K562 (cell line): ENCODE measurements at regions not wholly inside any gene's neighbourhood (a gene's known extent, or its start where the extent isn't known, plus 50 kb on each side); places are given as distances from the start of the nearest gene placed in this dataset.

ENCODE experiments used
- ATAC-seq: fragments of 200-7000 bp; cut with Tn5 transposase; 3 replicates; pipeline ENCODE4 v1.9.1; 2020; ENCODE audit warnings: moderate library complexity
- BruUV-seq: library from RNA; stranded (reverse); fragments of 400-500 nt; replicated peaks from 2 replicates; lab custom pipeline; 2021; lab: Mats Ljungman, UMichigan
- CTCF ChIA-PET: fragments of 300-600 bp; formaldehyde crosslinking; extraction: SDS; loops from one replicate; lab custom pipeline; 2021; ENCODE audit warnings: low intra/inter-chr PET ratio; lab: Yijun Ruan, JAX
- POLR2A ChIA-PET: fragments of 300-600, 350-650 bp; sonication (Branson Sonifier 250); formaldehyde crosslinking; extraction: SDS; loops from one replicate; lab custom pipeline; 2021; ENCODE audit warnings: antibody characterized with exemption, inconsistent platforms; lab: Yijun Ruan, JAX
- DNase-seq, 4 experiments: peaks; one replicate each; pipeline versions ENCODE4 v3.0.0 to v3.0.0-alpha.2; 2011 to 2018; ENCODE audit warnings: low spot score in 3 of 4, mixed read lengths in 3 of 4; ENCODE audit errors: extremely low read depth in 1 of 4
- FAIRE-seq: peaks from 2 replicates; lab custom pipeline; 2011; peaks lifted over from hg19 to GRCh38; lab: Jason Lieb, UNC
- H2AFZ ChIP-seq: 2 replicates; pipeline ENCODE4 v1.6.0; 2011; ENCODE audit warnings: low read depth, low read length, control low read depth, inconsistent platforms
- H3K27ac ChIP-seq: fragments of 200-600 bp; 3 replicates; pipeline ENCODE4 v1.8.0; 2011; ENCODE audit warnings: low read depth, mild to moderate bottlenecking, control low read depth, inconsistent platforms, low read length, moderate library complexity, mixed read lengths; ENCODE audit errors: extremely low read depth
- H3K27me3 ChIP-seq, 2 experiments: fragments of 300-600 bp in 1 of 2; 2 replicates in 1 of 2; 3 replicates in 1 of 2; pipeline versions ENCODE4 v1.6.0 to v1.8.0; 2011; ENCODE audit warnings: inconsistent platforms in 2 of 2, low read length in 2 of 2, mild to moderate bottlenecking in 1 of 2, mixed read lengths in 1 of 2, moderate library complexity in 1 of 2; ENCODE audit not compliant: control insufficient read depth in 2 of 2, insufficient read depth in 2 of 2
- H3K36me3 ChIP-seq: fragments of 300-600 bp; 3 replicates; pipeline ENCODE4 v1.8.0; 2011; ENCODE audit warnings: mild to moderate bottlenecking, low read length, inconsistent platforms; ENCODE audit not compliant: control insufficient read depth, insufficient read depth
- H3K4me1 ChIP-seq, 2 experiments: fragments of 200-600 bp in 1 of 2; replicated peaks in 1 of 2; 2 replicates in 1 of 2; 3 replicates in 1 of 2; pipeline versions ENCODE4 v1.5.1 to v1.8.0; 2011; ENCODE audit warnings: inconsistent platforms in 2 of 2, low read length in 2 of 2, mild to moderate bottlenecking in 1 of 2, mixed read lengths in 1 of 2, moderate library complexity in 1 of 2; ENCODE audit not compliant: control insufficient read depth in 2 of 2, insufficient read depth in 2 of 2
- H3K4me2 ChIP-seq: 2 replicates; pipeline ENCODE4 v1.6.1; 2011; ENCODE audit warnings: low read length, control low read depth, inconsistent platforms, mixed read lengths; ENCODE audit not compliant: insufficient read depth
- H3K4me3 ChIP-seq: fragments of 200-600 bp; sonication (generic), shearing (Covaris generic); 2 replicates; pipeline ENCODE4 v1.5.1; 2016; ENCODE audit warnings: control low read depth, inconsistent platforms
- H3K79me2 ChIP-seq: fragments of 200-600 bp; 3 replicates; pipeline ENCODE4 v1.8.0; 2011; ENCODE audit warnings: low read length, inconsistent platforms; ENCODE audit not compliant: control insufficient read depth, insufficient read depth
- H3K9ac ChIP-seq, 2 experiments: 2 replicates each; pipeline versions ENCODE4 v1.6.0 to v1.6.1; 2011; ENCODE audit warnings: low read depth in 2 of 2, low read length in 2 of 2, control low read depth in 1 of 2, inconsistent platforms in 1 of 2, mild to moderate bottlenecking in 1 of 2, mixed read lengths in 1 of 2; ENCODE audit not compliant: insufficient read depth in 1 of 2
- H3K9me1 ChIP-seq: one replicate; pipeline ENCODE4 v1.6.0; 2011; ENCODE audit warnings: inconsistent platforms, mild to moderate bottlenecking, low read length, moderate library complexity; ENCODE audit not compliant: control insufficient read depth, insufficient read depth
- H3K9me3 ChIP-seq: replicated peaks from 2 replicates; pipeline ENCODE4 v1.5.1; 2011; ENCODE audit warnings: low read depth, low read length, inconsistent platforms; ENCODE audit not compliant: control insufficient read depth, insufficient read depth
- H4K20me1 ChIP-seq: replicated peaks from 2 replicates; pipeline ENCODE4 v1.6.1; 2011; ENCODE audit warnings: low read length, inconsistent platforms, mixed read lengths; ENCODE audit not compliant: control insufficient read depth, insufficient read depth
- CEBPB ChIP-seq: fragments of 450-650 bp; IDR thresholded peaks from 2 replicates; pipeline ENCODE4 v1.6.1; 2016; ENCODE audit warnings: missing genetic modification characterization, missing compliant biosample characterization
- CREM ChIP-seq: IDR thresholded peaks from 2 replicates; pipeline ENCODE4 v1.6.1; 2014; ENCODE audit warnings: antibody characterized with exemption, low read depth
- MTF1 ChIP-seq: fragments of 250-450 bp; sonication (Bioruptor Pico); IDR thresholded peaks from 2 replicates; pipeline ENCODE4 v1.9.0; 2021; ENCODE audit warnings: moderate library complexity, mild to moderate bottlenecking, inconsistent platforms, borderline replicate concordance
- NFIC ChIP-seq: fragments of 450-650 bp; IDR thresholded peaks from 2 replicates; pipeline ENCODE4 v1.6.1; 2017; ENCODE audit warnings: mild to moderate bottlenecking, inconsistent platforms
- NFIX ChIP-seq: fragments of 250-450 bp; sonication (Bioruptor Pico); IDR thresholded peaks from 2 replicates; pipeline ENCODE4 v1.4.0; 2020; ENCODE audit warnings: low read depth, mild to moderate bottlenecking, moderate library complexity
- POLR2H ChIP-seq: IDR thresholded peaks from 2 replicates; pipeline ENCODE4 v1.6.1; 2016; ENCODE audit warnings: missing genetic modification characterization, low read depth, mild to moderate bottlenecking, control low read depth, missing compliant biosample characterization, moderate library complexity
- PTTG1 ChIP-seq: fragments of 450-650 bp; IDR thresholded peaks from 2 replicates; pipeline ENCODE4 v1.6.1; 2016; ENCODE audit warnings: low read depth, mild to moderate bottlenecking, missing genetic modification characterization, missing compliant biosample characterization
- SREBF1 ChIP-seq: fragments of 150-350 bp; IDR thresholded peaks from 2 replicates; pipeline ENCODE4 v1.6.1; 2014; ENCODE audit warnings: antibody characterized with exemption, low read depth, low read length, borderline replicate concordance
- ZNF239 ChIP-seq: fragments of 250-450 bp; sonication (Bioruptor Pico); IDR thresholded peaks from 2 replicates; pipeline ENCODE4 v1.4.0; 2020; ENCODE audit warnings: mild to moderate bottlenecking
- ZNF57 ChIP-seq: fragments of 450-650 bp; formaldehyde crosslinking; IDR thresholded peaks from 2 replicates; pipeline ENCODE4 v1.4.0; 2020; ENCODE audit warnings: mild to moderate bottlenecking, moderate library complexity
- WGBS: fragments of 100-300 bp; shearing (Covaris generic); methylation state at CpG from one replicate; pipeline ENCODE4 v1.1.6; 2016; ENCODE audit warnings: low coverage, mixed read lengths; ENCODE audit not compliant: insufficient coverage; ENCODE audit errors: missing lambda C conversion rate; 5-methylcytosine and 5-hydroxymethylcytosine counted together
- in situ Hi-C: fragments of 300-500 bp; cut with MboI; formaldehyde crosslinking; loops from 4 replicates; pipeline ENCODE4 v1.15.0; 2018; ENCODE audit warnings: inconsistent platforms, mixed read lengths
- intact Hi-C: fragments of 100-400 bp; cut with micrococcal nuclease; formaldehyde crosslinking; loops from 2 replicates; pipeline ENCODE4 v1.14.2; 2022
- TF ChIP-seq, protein P1 (sequence below): fragments of 450-650 bp; formaldehyde crosslinking; IDR thresholded peaks from 2 replicates; pipeline ENCODE4 v1.4.0; 2020; ENCODE audit warnings: mild to moderate bottlenecking, moderate library complexity
- TF ChIP-seq, protein P2 (sequence below): sonication (generic); formaldehyde crosslinking; IDR thresholded peaks from 2 replicates; pipeline ENCODE4 v1.8.1; 2023; ENCODE audit warnings: mild to moderate bottlenecking, missing genetic modification reagents
- TF ChIP-seq, protein P3 (sequence below): sonication (generic); formaldehyde crosslinking; IDR thresholded peaks from 2 replicates; pipeline ENCODE4 v1.8.1; 2022; ENCODE audit warnings: missing genetic modification reagents
- TF ChIP-seq, protein P4 (sequence below): sonication (generic); formaldehyde crosslinking; IDR thresholded peaks from 2 replicates; pipeline ENCODE4 v1.8.1; 2023; ENCODE audit warnings: mild to moderate bottlenecking, missing genetic modification reagents

DNA sequence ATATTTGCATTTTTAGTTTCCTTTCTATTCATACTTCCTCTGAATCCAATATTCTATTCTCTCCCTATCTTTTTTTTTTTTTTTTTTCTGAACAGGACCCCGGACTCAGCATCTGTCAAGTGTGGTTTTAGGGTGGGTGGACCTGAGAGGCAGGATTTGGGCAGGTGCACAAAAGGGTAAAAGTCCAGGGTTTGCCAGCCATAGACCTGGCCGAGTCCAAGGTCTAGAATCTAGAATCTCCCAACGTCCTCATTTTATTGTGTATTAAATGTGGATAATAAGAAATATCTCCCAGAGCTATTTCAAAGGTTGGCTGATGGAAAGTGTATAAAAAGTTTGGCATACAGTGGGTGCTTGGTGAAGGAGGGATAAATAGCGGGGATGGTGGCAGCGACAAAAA is 273.3 kb upstream of the MAF start (continued):
- TF ChIP-seq, protein P1, sequence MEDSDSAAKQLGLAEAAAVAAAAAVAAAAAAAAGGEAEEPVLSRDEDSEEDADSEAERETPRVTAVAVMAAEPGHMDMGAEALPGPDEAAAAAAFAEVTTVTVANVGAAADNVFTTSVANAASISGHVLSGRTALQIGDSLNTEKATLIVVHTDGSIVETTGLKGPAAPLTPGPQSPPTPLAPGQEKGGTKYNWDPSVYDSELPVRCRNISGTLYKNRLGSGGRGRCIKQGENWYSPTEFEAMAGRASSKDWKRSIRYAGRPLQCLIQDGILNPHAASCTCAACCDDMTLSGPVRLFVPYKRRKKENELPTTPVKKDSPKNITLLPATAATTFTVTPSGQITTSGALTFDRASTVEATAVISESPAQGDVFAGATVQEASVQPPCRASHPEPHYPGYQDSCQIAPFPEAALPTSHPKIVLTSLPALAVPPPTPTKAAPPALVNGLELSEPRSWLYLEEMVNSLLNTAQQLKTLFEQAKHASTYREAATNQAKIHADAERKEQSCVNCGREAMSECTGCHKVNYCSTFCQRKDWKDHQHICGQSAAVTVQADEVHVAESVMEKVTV (CRISPR knock-in tag), result no peak

DNA sequence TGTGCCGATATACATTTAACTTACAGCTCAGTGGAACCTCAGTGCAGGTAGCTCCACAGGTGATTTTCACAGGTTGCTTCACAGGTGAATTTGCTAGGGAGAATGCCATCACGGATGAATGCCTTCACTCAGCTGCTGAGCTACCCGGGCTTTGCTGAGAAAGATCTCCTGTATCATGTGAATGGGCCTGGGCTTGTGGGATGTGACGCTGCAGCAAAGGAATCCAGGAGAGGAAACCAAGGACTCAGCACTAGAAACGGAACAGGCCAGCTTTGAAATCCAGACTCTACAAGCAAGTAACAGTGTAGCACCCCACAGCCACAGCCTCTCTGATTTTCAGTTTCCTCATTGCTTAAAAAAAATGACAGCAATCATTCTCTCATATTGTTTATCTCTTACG is 271.4 kb upstream of the MAF start:
- WGBS, result 84% methylated on average over 6 of the region's 6 CpGs
- Histone ChIP-seq H3K36me3 (peaks cover 6% of the 10 kb centered on the region; the same call in 2 of the 3 replicates), H3K4me3 (no peak overlapping the region), H3K9ac (no peak overlapping the region), H3K9me1 (no peaks in the 10 kb centered on the region), H3K27ac (no peak overlapping the region), H4K20me1 (no peaks in the 10 kb centered on the region), H2AFZ (no peak overlapping the region), H3K79me2 (no peaks in the 10 kb centered on the region), H3K4me1 (peaks cover 27 to 60% of the 10 kb centered on the region in 2 experiments), H3K4me2 (no peak overlapping the region), H3K9me3 (peaks cover 21% of the 10 kb centered on the region), H3K27me3 (no peaks in the 10 kb centered on the region)
- ChIA-PET POLR2A (interaction anchor here (1.0 kb wide), 1 partner anchor 8 kb away, joined by 3 read pairs; no protein-coding TSS in a partner anchor), CTCF (no interaction called here)
- FAIRE-seq (no peak), ATAC-seq (no peak), DNase-seq (no peak)
- BruUV-seq, result no TSS peak
- TF ChIP-seq CREM, result no peak
- no peak for TF ChIP-seq ZNF57
- no peak for TF ChIP-seq NFIC
- TF ChIP-seq PTTG1, result no peak
- TF ChIP-seq, protein P2, sequence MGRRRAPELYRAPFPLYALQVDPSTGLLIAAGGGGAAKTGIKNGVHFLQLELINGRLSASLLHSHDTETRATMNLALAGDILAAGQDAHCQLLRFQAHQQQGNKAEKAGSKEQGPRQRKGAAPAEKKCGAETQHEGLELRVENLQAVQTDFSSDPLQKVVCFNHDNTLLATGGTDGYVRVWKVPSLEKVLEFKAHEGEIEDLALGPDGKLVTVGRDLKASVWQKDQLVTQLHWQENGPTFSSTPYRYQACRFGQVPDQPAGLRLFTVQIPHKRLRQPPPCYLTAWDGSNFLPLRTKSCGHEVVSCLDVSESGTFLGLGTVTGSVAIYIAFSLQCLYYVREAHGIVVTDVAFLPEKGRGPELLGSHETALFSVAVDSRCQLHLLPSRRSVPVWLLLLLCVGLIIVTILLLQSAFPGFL (CRISPR knock-in tag), result no peak
- TF ChIP-seq, protein P3, sequence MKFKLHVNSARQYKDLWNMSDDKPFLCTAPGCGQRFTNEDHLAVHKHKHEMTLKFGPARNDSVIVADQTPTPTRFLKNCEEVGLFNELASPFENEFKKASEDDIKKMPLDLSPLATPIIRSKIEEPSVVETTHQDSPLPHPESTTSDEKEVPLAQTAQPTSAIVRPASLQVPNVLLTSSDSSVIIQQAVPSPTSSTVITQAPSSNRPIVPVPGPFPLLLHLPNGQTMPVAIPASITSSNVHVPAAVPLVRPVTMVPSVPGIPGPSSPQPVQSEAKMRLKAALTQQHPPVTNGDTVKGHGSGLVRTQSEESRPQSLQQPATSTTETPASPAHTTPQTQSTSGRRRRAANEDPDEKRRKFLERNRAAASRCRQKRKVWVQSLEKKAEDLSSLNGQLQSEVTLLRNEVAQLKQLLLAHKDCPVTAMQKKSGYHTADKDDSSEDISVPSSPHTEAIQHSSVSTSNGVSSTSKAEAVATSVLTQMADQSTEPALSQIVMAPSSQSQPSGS (CRISPR knock-in tag), result no peak
- no peak for TF ChIP-seq MTF1 (CRISPR knock-in tag)
- no peak for TF ChIP-seq NFIX (CRISPR knock-in tag)
- TF ChIP-seq, protein P4, sequence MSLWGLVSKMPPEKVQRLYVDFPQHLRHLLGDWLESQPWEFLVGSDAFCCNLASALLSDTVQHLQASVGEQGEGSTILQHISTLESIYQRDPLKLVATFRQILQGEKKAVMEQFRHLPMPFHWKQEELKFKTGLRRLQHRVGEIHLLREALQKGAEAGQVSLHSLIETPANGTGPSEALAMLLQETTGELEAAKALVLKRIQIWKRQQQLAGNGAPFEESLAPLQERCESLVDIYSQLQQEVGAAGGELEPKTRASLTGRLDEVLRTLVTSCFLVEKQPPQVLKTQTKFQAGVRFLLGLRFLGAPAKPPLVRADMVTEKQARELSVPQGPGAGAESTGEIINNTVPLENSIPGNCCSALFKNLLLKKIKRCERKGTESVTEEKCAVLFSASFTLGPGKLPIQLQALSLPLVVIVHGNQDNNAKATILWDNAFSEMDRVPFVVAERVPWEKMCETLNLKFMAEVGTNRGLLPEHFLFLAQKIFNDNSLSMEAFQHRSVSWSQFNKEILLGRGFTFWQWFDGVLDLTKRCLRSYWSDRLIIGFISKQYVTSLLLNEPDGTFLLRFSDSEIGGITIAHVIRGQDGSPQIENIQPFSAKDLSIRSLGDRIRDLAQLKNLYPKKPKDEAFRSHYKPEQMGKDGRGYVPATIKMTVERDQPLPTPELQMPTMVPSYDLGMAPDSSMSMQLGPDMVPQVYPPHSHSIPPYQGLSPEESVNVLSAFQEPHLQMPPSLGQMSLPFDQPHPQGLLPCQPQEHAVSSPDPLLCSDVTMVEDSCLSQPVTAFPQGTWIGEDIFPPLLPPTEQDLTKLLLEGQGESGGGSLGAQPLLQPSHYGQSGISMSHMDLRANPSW, result no peak
- no peak for TF ChIP-seq ZNF239 (CRISPR knock-in tag)
- no peak for TF ChIP-seq CEBPB
- no peak for TF ChIP-seq SREBF1
- no peak for TF ChIP-seq POLR2H (tag)
- intact Hi-C loops (no loop called here), in situ Hi-C loops (no loop called here)
